ENCODE measurements at regions not wholly inside any gene's neighbourhood (a gene's known extent, or its start where the extent isn't known, plus 50 kb on each side); places are given as distances from the start of the nearest gene placed in this dataset.

DNA sequence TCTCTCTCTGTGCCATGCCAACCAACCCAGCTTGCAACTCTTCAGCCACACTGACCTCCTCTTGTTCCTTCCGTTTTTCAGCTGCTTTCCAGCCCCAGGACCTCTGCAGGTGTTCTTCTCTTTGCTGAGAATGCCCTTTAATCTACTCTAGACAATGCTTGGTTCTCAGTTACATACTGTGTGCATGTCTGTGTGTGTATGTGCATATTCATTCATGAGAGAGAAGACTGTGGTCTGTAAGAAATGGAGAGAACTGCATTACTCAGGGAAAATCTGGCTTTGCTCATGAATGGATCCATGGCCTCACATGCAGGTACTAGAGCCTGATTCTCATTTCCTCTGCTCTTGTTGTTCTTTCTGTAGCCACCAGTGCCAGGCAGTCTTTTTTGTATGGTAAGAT is 636.9 kb upstream of the TENM3 start:
- Histone ChIP-seq H3K4me1 (ENCODE audit: insufficient read depth, low read length) (no peaks in the 10 kb centered on the region), H3K27ac (ENCODE audit: low read depth, low read length) (no peak overlapping the region), H3K9me3 (ENCODE audit: insufficient read depth, low read depth, low read length) (no peaks in the 10 kb centered on the region), H3K36me3 (ENCODE audit: insufficient read depth, low read length) (no peaks in the 10 kb centered on the region), H4K20me1 (ENCODE audit: insufficient read depth, low read length) (no peaks in the 10 kb centered on the region), H3K79me2 (ENCODE audit: insufficient read depth, low read length) (no peaks in the 10 kb centered on the region), H3K4me2 (ENCODE audit: low read length) (no peak overlapping the region), H2AFZ (ENCODE audit: low read depth, low read length) (no peak overlapping the region), H3K4me3 (ENCODE audit: insufficient read depth, low read depth, low read length) (no peak overlapping the region), H3K9ac (ENCODE audit: low read length) (no peak overlapping the region), H3K27me3 (ENCODE audit: insufficient read depth, low read length) (no peaks in the 10 kb centered on the region)
- Mint-ChIP-seq H3K27ac (ENCODE audit: unreplicated experiment) (no peak overlapping the region), H3K27me3 (ENCODE audit: low read depth, unreplicated experiment) (no peaks in the 10 kb centered on the region), H3K9me3 (ENCODE audit: unreplicated experiment) (peaks cover 4% of the 10 kb centered on the region), H3K36me3 (ENCODE audit: low read depth, unreplicated experiment) (peaks cover 1% of the 10 kb centered on the region), H3K4me1 (ENCODE audit: low read depth, unreplicated experiment) (peaks cover 4% of the 10 kb centered on the region), H3K4me3 (ENCODE audit: unreplicated experiment) (no peak overlapping the region)
- FAIRE-seq (no peak), DNase-seq (ENCODE audit: low read depth) (no peak)
- no peak for TF ChIP-seq EZH2 (IDR thresholded peaks at IDR 0.05; ENCODE audit: insufficient read depth, low read length)
- TF ChIP-seq, protein P1, sequence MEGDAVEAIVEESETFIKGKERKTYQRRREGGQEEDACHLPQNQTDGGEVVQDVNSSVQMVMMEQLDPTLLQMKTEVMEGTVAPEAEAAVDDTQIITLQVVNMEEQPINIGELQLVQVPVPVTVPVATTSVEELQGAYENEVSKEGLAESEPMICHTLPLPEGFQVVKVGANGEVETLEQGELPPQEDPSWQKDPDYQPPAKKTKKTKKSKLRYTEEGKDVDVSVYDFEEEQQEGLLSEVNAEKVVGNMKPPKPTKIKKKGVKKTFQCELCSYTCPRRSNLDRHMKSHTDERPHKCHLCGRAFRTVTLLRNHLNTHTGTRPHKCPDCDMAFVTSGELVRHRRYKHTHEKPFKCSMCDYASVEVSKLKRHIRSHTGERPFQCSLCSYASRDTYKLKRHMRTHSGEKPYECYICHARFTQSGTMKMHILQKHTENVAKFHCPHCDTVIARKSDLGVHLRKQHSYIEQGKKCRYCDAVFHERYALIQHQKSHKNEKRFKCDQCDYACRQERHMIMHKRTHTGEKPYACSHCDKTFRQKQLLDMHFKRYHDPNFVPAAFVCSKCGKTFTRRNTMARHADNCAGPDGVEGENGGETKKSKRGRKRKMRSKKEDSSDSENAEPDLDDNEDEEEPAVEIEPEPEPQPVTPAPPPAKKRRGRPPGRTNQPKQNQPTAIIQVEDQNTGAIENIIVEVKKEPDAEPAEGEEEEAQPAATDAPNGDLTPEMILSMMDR (IDR thresholded peaks at IDR 0.05; ENCODE audit: insufficient read depth, low read depth, low read length), result no peak

DNA sequence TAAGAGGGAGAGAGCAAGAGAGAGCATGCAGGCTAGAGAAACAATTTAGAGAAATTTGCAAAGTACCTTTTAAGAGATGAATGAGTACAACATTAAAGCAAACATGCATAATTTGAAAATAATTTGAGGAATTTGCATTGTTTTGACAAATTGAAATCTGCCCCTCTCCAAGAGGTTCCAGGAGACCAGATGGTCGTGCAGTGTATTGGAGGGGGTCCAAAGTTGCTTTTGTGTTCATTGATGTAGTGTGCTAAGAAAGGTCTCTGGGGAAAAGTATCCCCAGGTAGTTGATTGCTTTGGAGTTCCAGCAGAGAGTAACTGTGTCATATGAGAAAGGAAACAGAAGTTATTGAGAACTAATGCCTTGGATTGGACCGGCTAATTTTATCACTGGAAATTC is 635.0 kb upstream of the TENM3 start:
- no peak overlapping the region for H2AFZ ChIP-seq (ENCODE audit: low read depth, low read length)
- Mint-ChIP-seq H3K9me3 (ENCODE audit: unreplicated experiment) (peaks cover 4% of the 10 kb centered on the region), H3K27me3 (ENCODE audit: low read depth, unreplicated experiment) (no peaks in the 10 kb centered on the region), H3K27ac (ENCODE audit: unreplicated experiment) (no peak overlapping the region), H3K4me1 (ENCODE audit: low read depth, unreplicated experiment) (no peaks in the 10 kb centered on the region), H3K4me3 (ENCODE audit: unreplicated experiment) (no peak overlapping the region), H3K36me3 (ENCODE audit: low read depth, unreplicated experiment) (peaks cover 1% of the 10 kb centered on the region)
- no peak overlapping the region for H3K4me2 ChIP-seq (ENCODE audit: low read length)
- no peak overlapping the region for H3K9ac ChIP-seq (ENCODE audit: low read length)
- H3K27ac ChIP-seq (ENCODE audit: low read depth, low read length), result no peak overlapping the region
- H3K4me1 ChIP-seq (ENCODE audit: insufficient read depth, low read length), result no peaks in the 10 kb centered on the region
- H3K27me3 ChIP-seq (ENCODE audit: insufficient read depth, low read length), result no peaks in the 10 kb centered on the region
- DNase-seq (ENCODE audit: low read depth), result peak; percentile 30
- H4K20me1 ChIP-seq (ENCODE audit: insufficient read depth, low read length), result no peaks in the 10 kb centered on the region
- no peak for TF ChIP-seq EZH2 (IDR thresholded peaks at IDR 0.05; ENCODE audit: insufficient read depth, low read length)
- TF ChIP-seq, protein P1 (IDR thresholded peaks at IDR 0.05; ENCODE audit: insufficient read depth, low read depth, low read length), result no peak
- no peaks in the 10 kb centered on the region for H3K79me2 ChIP-seq (ENCODE audit: insufficient read depth, low read length)
- H3K4me3 ChIP-seq (ENCODE audit: insufficient read depth, low read depth, low read length), result no peak overlapping the region
- no peaks in the 10 kb centered on the region for H3K9me3 ChIP-seq (ENCODE audit: insufficient read depth, low read depth, low read length)
- H3K36me3 ChIP-seq (ENCODE audit: insufficient read depth, low read length), result no peaks in the 10 kb centered on the region
- no peak for FAIRE-seq

DNA sequence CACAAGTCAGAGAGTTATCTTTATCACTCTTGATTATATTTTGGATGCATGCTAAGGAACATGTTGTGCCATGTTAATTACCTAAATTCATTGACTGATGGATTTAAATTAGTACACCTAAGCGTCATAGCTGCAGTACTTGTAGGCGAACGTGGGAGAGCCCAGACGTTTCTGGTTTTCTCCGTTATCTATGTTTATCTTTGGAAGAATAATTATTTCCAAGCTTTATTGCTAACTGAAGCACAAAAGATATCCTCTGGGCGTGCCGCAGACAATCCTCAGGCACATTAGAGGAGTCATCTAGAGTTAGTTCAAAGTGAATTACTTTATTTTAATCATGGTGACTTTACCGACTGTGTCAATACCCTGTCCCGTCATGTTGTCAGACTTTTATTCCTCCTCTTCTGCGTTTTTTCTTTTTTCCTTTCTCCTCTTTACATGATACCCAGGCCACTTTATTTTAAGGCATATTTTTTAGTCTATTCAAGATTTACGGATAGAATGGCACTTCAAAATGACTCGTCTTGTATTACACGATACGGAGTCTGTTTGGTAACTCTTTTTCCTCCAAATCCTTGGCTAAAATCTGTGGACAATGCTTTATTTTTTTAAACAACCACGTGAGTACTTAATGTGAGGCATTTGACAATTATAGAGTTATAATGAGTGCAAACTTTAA is 632.0 kb upstream of the TENM3 start:
- Histone ChIP-seq H3K4me1 (ENCODE audit: insufficient read depth, low read length) (no peaks in the 10 kb centered on the region), H2AFZ (ENCODE audit: low read depth, low read length) (no peak overlapping the region), H4K20me1 (ENCODE audit: insufficient read depth, low read length) (no peaks in the 10 kb centered on the region), H3K9ac (ENCODE audit: low read length) (no peak overlapping the region), H3K27ac (ENCODE audit: low read depth, low read length) (no peak overlapping the region), H3K4me3 (ENCODE audit: insufficient read depth, low read depth, low read length) (no peak overlapping the region), H3K36me3 (ENCODE audit: insufficient read depth, low read length) (no peaks in the 10 kb centered on the region), H3K79me2 (ENCODE audit: insufficient read depth, low read length) (no peaks in the 10 kb centered on the region), H3K9me3 (ENCODE audit: insufficient read depth, low read depth, low read length) (no peaks in the 10 kb centered on the region), H3K4me2 (ENCODE audit: low read length) (no peak overlapping the region), H3K27me3 (ENCODE audit: insufficient read depth, low read length) (no peaks in the 10 kb centered on the region)
- no peaks in the 10 kb centered on the region for H3K4me1 Mint-ChIP-seq (ENCODE audit: low read depth, unreplicated experiment)
- H3K36me3 Mint-ChIP-seq (ENCODE audit: low read depth, unreplicated experiment), result peaks cover under 1% of the 10 kb centered on the region
- FAIRE-seq, result no peak
- no peak overlapping the region for H3K4me3 Mint-ChIP-seq (ENCODE audit: unreplicated experiment)
- no peak overlapping the region for H3K27ac Mint-ChIP-seq (ENCODE audit: unreplicated experiment)
- TF ChIP-seq, protein P1 (IDR thresholded peaks at IDR 0.05; ENCODE audit: insufficient read depth, low read depth, low read length), result no peak
- no peak for TF ChIP-seq EZH2 (IDR thresholded peaks at IDR 0.05; ENCODE audit: insufficient read depth, low read length)
- H3K9me3 Mint-ChIP-seq (ENCODE audit: unreplicated experiment), result peaks cover 2% of the 10 kb centered on the region
- no peaks in the 10 kb centered on the region for H3K27me3 Mint-ChIP-seq (ENCODE audit: low read depth, unreplicated experiment)
- DNase-seq (ENCODE audit: low read depth), result peak; percentile 39
